ENCODE measurements at regions not wholly inside any gene's neighbourhood (a gene's known extent, or its start where the extent isn't known, plus 50 kb on each side); places are given as distances from the start of the nearest gene placed in this dataset.

GRCh38 chr21:15301736-15302135 is 236.9 kb upstream of the NRIP1 start:
- TF ChIP-seq CTCF (IDR thresholded peaks at IDR 0.05) (no peak), EP300 (IDR thresholded peaks at IDR 0.05) (no peak)

All from esophagus muscularis mucosa (tissue), 3 donors.